OCI-LY1 (cell line): ENCODE measurements at regions not wholly inside any gene's neighbourhood (a gene's known extent, or its start where the extent isn't known, plus 50 kb on each side); places are given as distances from the start of the nearest gene placed in this dataset.

Experiments used
- H2AFZ ChIP-seq: fragments of 200-600 bp; sonication (generic), shearing (Covaris generic); 2 replicates; pipeline ENCODE4 v1.6.0; 2014; ENCODE audit warnings: antibody characterized with exemption, mild to moderate bottlenecking, low read length
- H3F3A ChIP-seq: fragments of 200-600 bp; sonication (generic), shearing (Covaris generic); 2 replicates; pipeline ENCODE4 v1.6.0; 2014; ENCODE audit warnings: mild to moderate bottlenecking, antibody characterized with exemption, low read length, moderate library complexity; ENCODE audit not compliant: insufficient read depth
- H3K27ac ChIP-seq: fragments of 200-600 bp; sonication (generic); 2 replicates; pipeline ENCODE4 v1.5.1; 2014; ENCODE audit warnings: low read length, mixed run types, mild to moderate bottlenecking, low read depth; ENCODE audit not compliant: poor library complexity, severe bottlenecking
- H3K27me3 ChIP-seq: fragments of 200-600 bp; sonication (generic); 2 replicates; pipeline ENCODE4 v1.6.0; 2014; ENCODE audit warnings: antibody characterized with exemption, mild to moderate bottlenecking, low read length, moderate library complexity; ENCODE audit not compliant: insufficient read depth
- H3K36me3 ChIP-seq: fragments of 200-600 bp; sonication (generic); 2 replicates; pipeline ENCODE4 v1.6.1; 2014; ENCODE audit warnings: mild to moderate bottlenecking, antibody characterized with exemption, low read length, moderate library complexity, mixed read lengths; ENCODE audit not compliant: insufficient read depth
- H3K4me1 ChIP-seq: fragments of 200-600 bp; sonication (generic); 2 replicates; pipeline ENCODE4 v1.5.1; 2014; ENCODE audit warnings: mild to moderate bottlenecking, low read length, moderate library complexity; ENCODE audit not compliant: insufficient read depth, severe bottlenecking
- H3K4me2 ChIP-seq: fragments of 200-600 bp; sonication (generic), shearing (Covaris generic); 2 replicates; pipeline ENCODE4 v1.6.1; 2014; ENCODE audit warnings: low read length
- H3K4me3 ChIP-seq: fragments of 200-600 bp; sonication (generic); 2 replicates; pipeline ENCODE4 v1.5.1; 2014; ENCODE audit warnings: low read length, low read depth, mild to moderate bottlenecking, mixed read lengths; ENCODE audit not compliant: poor library complexity, severe bottlenecking
- H3K79me2 ChIP-seq: fragments of 200-600 bp; shearing (Covaris generic); 2 replicates; pipeline ENCODE4 v1.6.1; 2016; ENCODE audit warnings: mixed run types, low read length, mixed read lengths; ENCODE audit not compliant: insufficient read depth
- H3K9ac ChIP-seq: fragments of 200-600 bp; sonication (generic), shearing (Covaris generic); 2 replicates; pipeline ENCODE4 v1.6.1; 2014; ENCODE audit warnings: mild to moderate bottlenecking, low read length, mixed read lengths
- H3K9me2 ChIP-seq: fragments of 200-600 bp; sonication (generic), shearing (Covaris generic); 2 replicates; pipeline ENCODE4 v1.6.1; 2014; ENCODE audit warnings: low read depth, mild to moderate bottlenecking, low read length, mixed read lengths
- H3K9me3 ChIP-seq: fragments of 200-600 bp; shearing (Covaris generic); 2 replicates; pipeline ENCODE4 v1.6.1; 2014; ENCODE audit warnings: low read length, mixed read lengths
- H4K20me1 ChIP-seq: fragments of 200-600 bp; sonication (generic), shearing (Covaris generic); 2 replicates; pipeline ENCODE4 v1.6.0; 2016; ENCODE audit warnings: mild to moderate bottlenecking, low read length; ENCODE audit not compliant: insufficient read depth
- CTCF ChIP-seq: fragments of 200-600 bp; sonication (generic), shearing (Covaris generic); IDR thresholded peaks from 2 replicates; pipeline ENCODE4 v1.5.1; 2017; ENCODE audit warnings: mild to moderate bottlenecking, antibody characterized with exemption, low read length, moderate library complexity, mixed read lengths
- EZH2 ChIP-seq: fragments of 200-600 bp; sonication (generic), shearing (Covaris generic); IDR thresholded peaks from 2 replicates; pipeline ENCODE4 v1.8.0; 2017; ENCODE audit warnings: borderline replicate concordance, mixed run types, mild to moderate bottlenecking, antibody characterized with exemption, low read length, moderate library complexity, mixed read lengths

GRCh38 chr2:66850376-66850775 is 415.5 kb downstream of the MEIS1 start:
- no peaks in the 10 kb centered on the region for H3K4me1 ChIP-seq
- H3K9me2 ChIP-seq: no peaks in the 10 kb centered on the region
- H3K36me3 ChIP-seq: no peaks in the 10 kb centered on the region
- TF ChIP-seq CTCF: no peak
- no peak for TF ChIP-seq EZH2
- H3K4me2 ChIP-seq: no peak overlapping the region
- no peak overlapping the region for H3K4me3 ChIP-seq
- no peaks in the 10 kb centered on the region for H3F3A ChIP-seq
- H3K9ac ChIP-seq: no peak overlapping the region
- no peaks in the 10 kb centered on the region for H4K20me1 ChIP-seq
- no peaks in the 10 kb centered on the region for H3K27me3 ChIP-seq
- H2AFZ ChIP-seq: no peak overlapping the region
- H3K9me3 ChIP-seq: no peaks in the 10 kb centered on the region
- H3K27ac ChIP-seq: no peak overlapping the region
- H3K79me2 ChIP-seq: no peaks in the 10 kb centered on the region

GRCh38 chr2:66851449-66851872 is 416.5 kb downstream of the MEIS1 start:
- no peak overlapping the region for H3K9ac ChIP-seq
- H3K27ac ChIP-seq: no peak overlapping the region
- H3K4me1 ChIP-seq: no peaks in the 10 kb centered on the region
- no peak overlapping the region for H3K4me3 ChIP-seq
- no peaks in the 10 kb centered on the region for H3F3A ChIP-seq
- H4K20me1 ChIP-seq: no peaks in the 10 kb centered on the region
- H3K36me3 ChIP-seq: no peaks in the 10 kb centered on the region
- no peaks in the 10 kb centered on the region for H3K9me2 ChIP-seq
- no peak overlapping the region for H3K4me2 ChIP-seq
- H3K27me3 ChIP-seq: no peaks in the 10 kb centered on the region
- TF ChIP-seq CTCF (no peak), EZH2 (no peak)
- no peaks in the 10 kb centered on the region for H3K9me3 ChIP-seq
- H2AFZ ChIP-seq: no peak overlapping the region
- H3K79me2 ChIP-seq: no peaks in the 10 kb centered on the region

GRCh38 chr2:66852953-66853352 is 418.0 kb downstream of the MEIS1 start:
- no peaks in the 10 kb centered on the region for H3K9me2 ChIP-seq
- no peaks in the 10 kb centered on the region for H3K36me3 ChIP-seq
- H3K27ac ChIP-seq: no peak overlapping the region
- H2AFZ ChIP-seq: no peak overlapping the region
- H3K4me2 ChIP-seq: no peak overlapping the region
- H4K20me1 ChIP-seq: no peaks in the 10 kb centered on the region
- H3K9ac ChIP-seq: no peak overlapping the region
- H3K4me1 ChIP-seq: no peaks in the 10 kb centered on the region
- no peaks in the 10 kb centered on the region for H3F3A ChIP-seq
- no peak for TF ChIP-seq CTCF
- TF ChIP-seq EZH2: no peak
- no peaks in the 10 kb centered on the region for H3K27me3 ChIP-seq
- H3K9me3 ChIP-seq: no peaks in the 10 kb centered on the region
- no peak overlapping the region for H3K4me3 ChIP-seq
- no peaks in the 10 kb centered on the region for H3K79me2 ChIP-seq
